ENCODE measurements at regions not wholly inside any gene's neighbourhood (a gene's known extent, or its start where the extent isn't known, plus 50 kb on each side); places are given as distances from the start of the nearest gene placed in this dataset.

DNA sequence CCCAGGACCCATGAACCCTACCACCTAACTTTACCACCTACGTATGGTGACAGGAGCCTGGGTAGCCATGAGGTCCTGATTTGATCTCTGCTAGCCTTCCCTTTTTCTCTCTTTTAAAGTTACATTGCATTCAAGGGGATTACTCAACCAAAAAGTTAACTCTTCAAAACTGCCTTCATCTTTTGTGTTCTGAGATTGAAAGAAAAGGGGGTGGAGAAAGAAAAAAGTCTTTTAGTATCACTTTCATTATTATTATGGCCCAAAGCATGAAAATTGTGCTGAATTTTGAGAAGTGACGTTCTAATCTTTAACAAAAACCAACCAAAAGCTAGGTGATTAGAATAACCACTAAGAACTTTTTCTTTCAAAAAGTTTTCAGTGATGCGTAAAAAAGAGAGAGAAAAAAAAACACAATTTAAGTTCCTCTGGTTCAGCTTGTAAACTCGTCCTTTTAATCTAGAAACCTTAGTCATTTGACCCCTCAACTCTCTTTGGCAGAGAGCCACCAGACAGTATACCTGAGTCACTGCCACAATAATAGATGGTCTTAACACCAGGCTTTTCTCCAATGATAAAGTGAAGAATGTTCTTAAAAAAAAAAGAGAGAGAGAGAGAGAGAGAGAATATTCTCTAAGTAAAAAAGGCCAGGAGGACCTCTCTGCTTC lies 347.4 kb upstream of the FGF13 start:
- 0 out of 2 replicates have a peak, but pooled peaks have one; percentile 23 for TF ChIP-seq NFIC (IDR thresholded peaks at IDR 0.05)
- TF ChIP-seq RAD21 (IDR thresholded peaks at IDR 0.05; ENCODE audit: low read depth): no peak

DNA sequence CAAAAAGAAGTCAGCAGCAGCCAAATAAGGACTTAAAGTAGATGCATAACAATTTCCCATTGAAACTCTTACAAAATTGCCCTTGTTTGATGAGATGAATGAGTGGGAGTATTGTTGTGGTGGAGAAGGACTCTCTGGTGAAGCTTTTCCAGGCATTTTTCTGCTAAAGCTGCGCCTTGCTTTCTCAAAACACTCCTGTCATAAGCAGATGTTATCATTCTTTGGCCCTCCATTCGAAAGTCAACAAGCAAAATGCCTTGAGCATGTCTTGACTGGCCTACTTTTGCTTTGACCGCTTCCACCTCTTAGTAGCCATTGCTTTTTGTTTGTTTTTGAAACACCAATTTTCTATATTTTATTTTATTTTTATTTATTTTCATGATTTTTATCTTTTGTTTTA lies 340.9 kb upstream of the FGF13 start:
- no peak for TF ChIP-seq FOXM1 (IDR thresholded peaks at IDR 0.05; ENCODE audit: borderline replicate concordance, low read depth)
- no peak for TF ChIP-seq TAF1 (IDR thresholded peaks at IDR 0.05; ENCODE audit: low read depth)
- no peak for TF ChIP-seq EGR1 (IDR thresholded peaks at IDR 0.05)
- TF ChIP-seq, protein P1, sequence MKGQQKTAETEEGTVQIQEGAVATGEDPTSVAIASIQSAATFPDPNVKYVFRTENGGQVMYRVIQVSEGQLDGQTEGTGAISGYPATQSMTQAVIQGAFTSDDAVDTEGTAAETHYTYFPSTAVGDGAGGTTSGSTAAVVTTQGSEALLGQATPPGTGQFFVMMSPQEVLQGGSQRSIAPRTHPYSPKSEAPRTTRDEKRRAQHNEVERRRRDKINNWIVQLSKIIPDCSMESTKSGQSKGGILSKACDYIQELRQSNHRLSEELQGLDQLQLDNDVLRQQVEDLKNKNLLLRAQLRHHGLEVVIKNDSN (IDR thresholded peaks at IDR 0.05): no peak
- no peak for TF ChIP-seq ZBTB7A (IDR thresholded peaks at IDR 0.05; ENCODE audit: low read depth)
- TF ChIP-seq RAD21 (IDR thresholded peaks at IDR 0.05; ENCODE audit: low read depth): no peak

DNA sequence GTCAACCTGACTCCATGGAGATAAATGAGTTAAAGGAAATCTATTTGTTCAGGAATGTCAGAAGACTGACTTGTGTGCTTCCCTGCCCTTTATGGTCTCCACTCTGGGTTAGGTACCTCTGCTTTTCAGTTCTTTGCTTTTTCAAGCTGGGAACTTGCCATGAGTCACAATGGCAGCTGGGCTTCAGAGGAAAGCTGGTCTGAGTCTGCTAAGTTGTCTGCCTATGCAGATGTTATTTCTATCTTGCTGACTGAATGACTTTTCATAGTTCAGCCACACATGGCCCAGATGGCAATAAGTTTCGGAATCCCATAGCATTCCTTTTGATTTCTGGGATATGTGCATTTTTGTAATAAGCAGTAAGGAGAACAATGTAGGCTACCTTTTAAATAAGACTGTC lies 337.9 kb upstream of the FGF13 start:
- TF ChIP-seq FOXM1 (IDR thresholded peaks at IDR 0.05; ENCODE audit: borderline replicate concordance, low read depth) (no peak), YY1 (IDR thresholded peaks at IDR 0.05; ENCODE audit: low read depth) (no peak), NFIC (IDR thresholded peaks at IDR 0.05) (no peak)
- TF ChIP-seq, protein P2, sequence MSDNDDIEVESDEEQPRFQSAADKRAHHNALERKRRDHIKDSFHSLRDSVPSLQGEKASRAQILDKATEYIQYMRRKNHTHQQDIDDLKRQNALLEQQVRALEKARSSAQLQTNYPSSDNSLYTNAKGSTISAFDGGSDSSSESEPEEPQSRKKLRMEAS (IDR thresholded peaks at IDR 0.05): no peak

DNA sequence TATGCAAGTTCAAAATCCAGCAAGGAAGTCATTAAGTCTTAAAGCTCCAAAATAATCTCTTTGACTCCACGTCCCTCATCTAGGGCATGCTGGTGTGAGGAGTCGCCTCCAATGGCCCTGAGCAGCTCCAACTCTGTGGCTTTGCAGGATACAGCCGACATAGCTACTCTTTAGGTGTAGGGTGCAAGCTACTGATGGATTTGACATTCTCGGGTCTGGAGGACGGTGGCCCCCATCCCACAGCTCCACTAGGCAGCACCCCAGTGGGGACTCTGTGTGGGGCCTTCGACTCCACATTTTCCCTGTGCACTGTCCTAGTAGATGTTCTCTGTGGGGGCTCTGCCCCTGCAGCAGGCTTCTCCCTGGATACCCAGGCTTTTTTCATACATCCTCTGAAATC lies 333.2 kb upstream of the FGF13 start:
- TF ChIP-seq NFIC (IDR thresholded peaks at IDR 0.05): no peak
- TF ChIP-seq CEBPB (IDR thresholded peaks at IDR 0.05): no peak
- no peak for TF ChIP-seq EP300 (IDR thresholded peaks at IDR 0.05; ENCODE audit: borderline replicate concordance)
- no peak for TF ChIP-seq FOXM1 (IDR thresholded peaks at IDR 0.05; ENCODE audit: borderline replicate concordance, low read depth)
- TF ChIP-seq ZBTB7A (IDR thresholded peaks at IDR 0.05; ENCODE audit: low read depth): no peak
- TF ChIP-seq RAD21 (IDR thresholded peaks at IDR 0.05; ENCODE audit: low read depth): no peak
- TF ChIP-seq, protein P2 (IDR thresholded peaks at IDR 0.05): no peak
- TF ChIP-seq, protein P3, sequence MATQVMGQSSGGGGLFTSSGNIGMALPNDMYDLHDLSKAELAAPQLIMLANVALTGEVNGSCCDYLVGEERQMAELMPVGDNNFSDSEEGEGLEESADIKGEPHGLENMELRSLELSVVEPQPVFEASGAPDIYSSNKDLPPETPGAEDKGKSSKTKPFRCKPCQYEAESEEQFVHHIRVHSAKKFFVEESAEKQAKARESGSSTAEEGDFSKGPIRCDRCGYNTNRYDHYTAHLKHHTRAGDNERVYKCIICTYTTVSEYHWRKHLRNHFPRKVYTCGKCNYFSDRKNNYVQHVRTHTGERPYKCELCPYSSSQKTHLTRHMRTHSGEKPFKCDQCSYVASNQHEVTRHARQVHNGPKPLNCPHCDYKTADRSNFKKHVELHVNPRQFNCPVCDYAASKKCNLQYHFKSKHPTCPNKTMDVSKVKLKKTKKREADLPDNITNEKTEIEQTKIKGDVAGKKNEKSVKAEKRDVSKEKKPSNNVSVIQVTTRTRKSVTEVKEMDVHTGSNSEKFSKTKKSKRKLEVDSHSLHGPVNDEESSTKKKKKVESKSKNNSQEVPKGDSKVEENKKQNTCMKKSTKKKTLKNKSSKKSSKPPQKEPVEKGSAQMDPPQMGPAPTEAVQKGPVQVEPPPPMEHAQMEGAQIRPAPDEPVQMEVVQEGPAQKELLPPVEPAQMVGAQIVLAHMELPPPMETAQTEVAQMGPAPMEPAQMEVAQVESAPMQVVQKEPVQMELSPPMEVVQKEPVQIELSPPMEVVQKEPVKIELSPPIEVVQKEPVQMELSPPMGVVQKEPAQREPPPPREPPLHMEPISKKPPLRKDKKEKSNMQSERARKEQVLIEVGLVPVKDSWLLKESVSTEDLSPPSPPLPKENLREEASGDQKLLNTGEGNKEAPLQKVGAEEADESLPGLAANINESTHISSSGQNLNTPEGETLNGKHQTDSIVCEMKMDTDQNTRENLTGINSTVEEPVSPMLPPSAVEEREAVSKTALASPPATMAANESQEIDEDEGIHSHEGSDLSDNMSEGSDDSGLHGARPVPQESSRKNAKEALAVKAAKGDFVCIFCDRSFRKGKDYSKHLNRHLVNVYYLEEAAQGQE (IDR thresholded peaks at IDR 0.05; ENCODE audit: low read depth): no peak
- TF ChIP-seq, protein P1 (IDR thresholded peaks at IDR 0.05): no peak
- no peak for TF ChIP-seq YY1 (IDR thresholded peaks at IDR 0.05; ENCODE audit: low read depth)
- TF ChIP-seq TCF12 (IDR thresholded peaks at IDR 0.05; ENCODE audit: low read depth): no peak
- TF ChIP-seq CREB1 (IDR thresholded peaks at IDR 0.05; ENCODE audit: low read depth): no peak
- TF ChIP-seq EGR1 (IDR thresholded peaks at IDR 0.05): no peak
- no peak for TF ChIP-seq TAF1 (IDR thresholded peaks at IDR 0.05; ENCODE audit: low read depth)
- no peak for TF ChIP-seq TEAD4 (IDR thresholded peaks at IDR 0.05)

DNA sequence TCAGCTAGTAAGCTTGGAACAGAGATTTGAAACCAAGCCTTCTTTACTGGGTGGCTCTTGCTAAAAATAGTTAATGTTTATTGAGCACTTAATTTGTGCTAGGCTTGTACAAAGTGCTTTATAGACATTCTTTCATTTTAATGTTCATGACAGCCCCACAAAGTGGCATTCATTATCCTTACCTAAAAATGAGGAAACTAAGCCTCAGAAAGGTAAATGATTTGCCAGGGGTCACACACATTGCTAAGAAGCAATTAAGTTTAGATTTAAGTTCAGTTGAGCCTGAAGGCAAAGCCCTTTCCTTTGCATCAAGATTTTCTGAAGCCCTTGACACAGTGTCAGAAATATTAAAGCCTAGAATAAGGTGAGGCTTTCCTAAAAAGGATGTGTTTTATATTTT lies 327.5 kb upstream of the FGF13 start:
- TF ChIP-seq EP300 (IDR thresholded peaks at IDR 0.05; ENCODE audit: borderline replicate concordance) (no peak), NFIC (IDR thresholded peaks at IDR 0.05) (no peak), TEAD4 (IDR thresholded peaks at IDR 0.05) (no peak), YY1 (IDR thresholded peaks at IDR 0.05; ENCODE audit: low read depth) (no peak), CREB1 (IDR thresholded peaks at IDR 0.05; ENCODE audit: low read depth) (no peak), TCF12 (IDR thresholded peaks at IDR 0.05; ENCODE audit: low read depth) (no peak), RAD21 (IDR thresholded peaks at IDR 0.05; ENCODE audit: low read depth) (no peak)
- TF ChIP-seq, protein P2 (IDR thresholded peaks at IDR 0.05): no peak
- TF ChIP-seq, protein P3 (IDR thresholded peaks at IDR 0.05; ENCODE audit: low read depth): no peak
- TF ChIP-seq, protein P1 (IDR thresholded peaks at IDR 0.05): no peak

DNA sequence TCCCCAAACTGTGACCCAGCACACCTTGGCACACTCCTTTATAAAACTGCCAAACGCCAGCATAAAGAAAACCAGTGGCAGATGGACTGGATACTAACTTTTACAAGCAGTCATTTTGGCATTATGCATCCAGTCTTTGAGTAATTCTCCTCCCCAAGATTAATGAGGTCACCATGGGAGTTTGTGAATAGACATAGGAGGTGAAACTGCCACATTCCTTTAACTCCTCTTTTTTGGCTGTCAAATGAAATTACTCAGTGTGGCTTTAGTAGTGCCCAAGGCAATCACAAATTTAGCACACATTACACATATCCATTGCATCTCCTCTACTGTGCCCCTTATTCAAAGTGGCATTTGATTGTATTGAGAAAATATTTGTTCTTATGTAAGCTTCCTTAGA lies 315.3 kb upstream of the FGF13 start:
- TF ChIP-seq ZBTB7A (IDR thresholded peaks at IDR 0.05; ENCODE audit: low read depth) (no peak), TAF1 (IDR thresholded peaks at IDR 0.05; ENCODE audit: low read depth) (no peak), NFIC (IDR thresholded peaks at IDR 0.05) (no peak), FOXM1 (IDR thresholded peaks at IDR 0.05; ENCODE audit: borderline replicate concordance, low read depth) (no peak), YY1 (IDR thresholded peaks at IDR 0.05; ENCODE audit: low read depth) (no peak)
